ENCODE measurements at regions not wholly inside any gene's neighbourhood (a gene's known extent, or its start where the extent isn't known, plus 50 kb on each side); places are given as distances from the start of the nearest gene placed in this dataset.

DNA sequence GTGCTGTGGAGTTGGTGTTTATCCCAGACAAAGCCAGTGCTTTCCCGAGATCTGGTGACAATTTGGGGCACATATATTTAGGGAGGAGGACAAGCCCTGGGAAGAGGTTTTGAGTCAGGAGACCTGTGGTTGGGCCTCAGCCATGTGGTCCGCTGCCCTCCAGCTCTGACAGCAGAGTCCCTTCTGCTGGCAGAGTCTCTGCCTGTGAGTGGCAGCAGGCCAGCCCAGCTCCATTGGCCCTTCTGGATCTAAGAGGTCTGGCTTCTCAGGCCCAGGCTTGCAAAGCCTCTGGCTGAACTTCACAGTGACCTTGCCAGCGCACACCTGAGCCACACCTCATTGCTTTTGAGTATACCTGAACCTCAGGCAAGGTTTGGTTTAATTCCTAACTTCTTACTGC lies 115.3 kb downstream of the BCL2L11 start:
- Histone ChIP-seq H3K79me2 (ENCODE audit: low read depth) (no peaks in the 10 kb centered on the region), H3K36me3 (no peaks in the 10 kb centered on the region), H3K9me3 (ENCODE audit: low read depth) (no peaks in the 10 kb centered on the region), H2AFZ (replicated peaks) (no peak overlapping the region), H3F3A (ENCODE audit: low read depth) (no peaks in the 10 kb centered on the region), H3K4me1 (no peaks in the 10 kb centered on the region), H3K27ac (no peak overlapping the region), H3K9ac (no peak overlapping the region), H3K4me2 (no peak overlapping the region), H3K4me3 (no peak overlapping the region), H3K27me3 (no peaks in the 10 kb centered on the region), H4K20me1 (ENCODE audit: low read depth) (no peaks in the 10 kb centered on the region)
- TF ChIP-seq EZH2 (IDR thresholded peaks at IDR 0.05) (no peak), EZH2phosphoT487 (IDR thresholded peaks at IDR 0.05) (no peak), CTCF (IDR thresholded peaks at IDR 0.05) (no peak)
- Mint-ChIP-seq H3K4me3 (no peak overlapping the region), H3K27ac (no peak overlapping the region), H3K27me3 (ENCODE audit: insufficient read depth, low read depth) (peaks cover 5% of the 10 kb centered on the region), H3K4me1 (no peaks in the 10 kb centered on the region), H3K9me3 (peaks cover 7% of the 10 kb centered on the region), H3K36me3 (peaks cover 2% of the 10 kb centered on the region)
- DNase-seq (ENCODE audit: low spot score): no peak

GRCh38 chr2:111238296-111238695 lies 117.6 kb downstream of the BCL2L11 start:
- H3F3A ChIP-seq (ENCODE audit: low read depth): no peaks in the 10 kb centered on the region
- peak; percentile 42 for DNase-seq (ENCODE audit: low spot score)
- H2AFZ ChIP-seq (replicated peaks): no peak overlapping the region
- Mint-ChIP-seq H3K4me3 (no peak overlapping the region), H3K27me3 (ENCODE audit: insufficient read depth, low read depth) (peaks cover 5% of the 10 kb centered on the region), H3K36me3 (no peaks in the 10 kb centered on the region), H3K9me3 (peaks cover 2% of the 10 kb centered on the region), H3K4me1 (no peaks in the 10 kb centered on the region), H3K27ac (no peak overlapping the region)
- no peaks in the 10 kb centered on the region for H3K36me3 ChIP-seq
- H3K4me1 ChIP-seq: no peaks in the 10 kb centered on the region
- H3K9ac ChIP-seq: no peak overlapping the region
- no peak for TF ChIP-seq CTCF (IDR thresholded peaks at IDR 0.05)
- no peak for TF ChIP-seq EZH2 (IDR thresholded peaks at IDR 0.05)
- no peak for TF ChIP-seq EZH2phosphoT487 (IDR thresholded peaks at IDR 0.05)
- no peaks in the 10 kb centered on the region for H3K79me2 ChIP-seq (ENCODE audit: low read depth)
- no peak overlapping the region for H3K4me3 ChIP-seq
- no peaks in the 10 kb centered on the region for H4K20me1 ChIP-seq (ENCODE audit: low read depth)
- no peak overlapping the region for H3K4me2 ChIP-seq
- H3K27me3 ChIP-seq: no peaks in the 10 kb centered on the region
- H3K9me3 ChIP-seq (ENCODE audit: low read depth): no peaks in the 10 kb centered on the region
- H3K27ac ChIP-seq: no peak overlapping the region

GRCh38 chr2:111239107-111239506 lies 118.4 kb downstream of the BCL2L11 start:
- no peaks in the 10 kb centered on the region for H3K79me2 ChIP-seq (ENCODE audit: low read depth)
- TF ChIP-seq EZH2 (IDR thresholded peaks at IDR 0.05): no peak
- TF ChIP-seq EZH2phosphoT487 (IDR thresholded peaks at IDR 0.05): no peak
- TF ChIP-seq CTCF (IDR thresholded peaks at IDR 0.05): no peak
- no peak overlapping the region for H3K27ac ChIP-seq
- H3K4me1 Mint-ChIP-seq: no peaks in the 10 kb centered on the region
- H3K9ac ChIP-seq: no peak overlapping the region
- no peak overlapping the region for H3K4me3 Mint-ChIP-seq
- H3K36me3 Mint-ChIP-seq: no peaks in the 10 kb centered on the region
- no peaks in the 10 kb centered on the region for H3K36me3 ChIP-seq
- no peaks in the 10 kb centered on the region for H4K20me1 ChIP-seq (ENCODE audit: low read depth)
- H2AFZ ChIP-seq (replicated peaks): no peak overlapping the region
- no peak for DNase-seq (ENCODE audit: low spot score)
- no peaks in the 10 kb centered on the region for H3F3A ChIP-seq (ENCODE audit: low read depth)
- no peaks in the 10 kb centered on the region for H3K4me1 ChIP-seq
- H3K27ac Mint-ChIP-seq: no peak overlapping the region
- H3K4me2 ChIP-seq: no peak overlapping the region
- H3K27me3 Mint-ChIP-seq (ENCODE audit: insufficient read depth, low read depth): peaks cover 5% of the 10 kb centered on the region
- H3K9me3 ChIP-seq (ENCODE audit: low read depth): no peaks in the 10 kb centered on the region
- H3K27me3 ChIP-seq: no peaks in the 10 kb centered on the region
- no peak overlapping the region for H3K4me3 ChIP-seq
- H3K9me3 Mint-ChIP-seq: peaks cover 2% of the 10 kb centered on the region

All from neural progenitor cell (in vitro differentiated cells).